Omental fat pad (tissue), 3 donors: ENCODE measurements at regions not wholly inside any gene's neighbourhood (a gene's known extent, or its start where the extent isn't known, plus 50 kb on each side); places are given as distances from the start of the nearest gene placed in this dataset.

Experiments used
- ATAC-seq: fragments of 150-250 bp; one replicate; pipeline ENCODE4 v1.9.1; 2016; ENCODE audit warnings: mild to moderate bottlenecking, moderate library complexity; ENCODE audit not compliant: low FRiP score
- DNase-seq: peaks from one replicate; pipeline ENCODE4 v3.0.0-alpha.2; 2019; ENCODE audit warnings: low spot score
- CTCF ChIP-seq, 3 donors: fragments of 450-650 bp; IDR thresholded peaks; one replicate each; pipeline ENCODE4 v1.5.1; 2016 to 2017; ENCODE audit warnings: antibody characterized with exemption in 3 of 3, mild to moderate bottlenecking in 3 of 3, moderate library complexity in 2 of 3

GRCh38 chrX:7314425-7314824, 166.5 kb upstream of the PUDP start:
- no peak for TF ChIP-seq CTCF (IDR thresholded peaks at IDR 0.05)
- DNase-seq (no peak), ATAC-seq (no peak)

GRCh38 chrX:7307720-7308119, 159.8 kb upstream of the PUDP start:
- TF ChIP-seq CTCF (IDR thresholded peaks at IDR 0.05) = no peak
- DNase-seq = no peak
- ATAC-seq = no peak

- DNase-seq = no peak
- TF ChIP-seq CTCF (IDR thresholded peaks at IDR 0.05) = no peak
- ATAC-seq = no peak
Measured at GRCh38 chrX:7294483-7294882, 146.5 kb upstream of the PUDP start.

GRCh38 chrX:7286168-7286837, 138.3 kb upstream of the PUDP start:
- DNase-seq = no peak
- no peak for ATAC-seq
- no peak for TF ChIP-seq CTCF (IDR thresholded peaks at IDR 0.05)

GRCh38 chrX:7285765-7286164, 137.8 kb upstream of the PUDP start:
- TF ChIP-seq CTCF (IDR thresholded peaks at IDR 0.05) = no peak
- no peak for ATAC-seq
- DNase-seq = no peak

- no peak for TF ChIP-seq CTCF (IDR thresholded peaks at IDR 0.05)
- DNase-seq = no peak
- no peak for ATAC-seq
Measured at GRCh38 chrX:7283741-7284140, 135.8 kb upstream of the PUDP start.

GRCh38 chrX:7280520-7280919, 132.6 kb upstream of the PUDP start:
- DNase-seq = no peak
- no peak for TF ChIP-seq CTCF (IDR thresholded peaks at IDR 0.05)
- ATAC-seq = no peak
